Ascending aorta (tissue), 2 donors: ENCODE measurements at regions not wholly inside any gene's neighbourhood (a gene's known extent, or its start where the extent isn't known, plus 50 kb on each side); places are given as distances from the start of the nearest gene placed in this dataset.

Experiments
- DNase-seq, 2 donors: peaks; one replicate each; pipeline ENCODE4 v3.0.0-alpha.2; 2019; ENCODE audit warnings: low spot score in 2 of 2
- H3K27ac ChIP-seq, 2 donors: fragments of 200-600 bp; sonication (generic); one replicate each; pipeline ENCODE4 v1.5.1; 2016 to 2017; ENCODE audit warnings: mild to moderate bottlenecking in 1 of 2
- H3K27me3 ChIP-seq: fragments of 200-600 bp; sonication (generic); one replicate; pipeline ENCODE4 v1.5.1; 2017
- H3K36me3 ChIP-seq, 2 donors: fragments of 200-600 bp; sonication (generic); one replicate each; pipeline ENCODE4 v1.5.1; 2016
- H3K4me1 ChIP-seq, 2 donors: fragments of 200-600 bp; sonication (generic); one replicate each; pipeline ENCODE4 v1.5.1; 2016 to 2017; ENCODE audit warnings: mild to moderate bottlenecking in 1 of 2
- H3K4me3 ChIP-seq, 2 donors: fragments of 200-600 bp; sonication (generic); one replicate each; pipeline ENCODE4 v1.5.1; 2016 to 2017; ENCODE audit warnings: mild to moderate bottlenecking in 1 of 2
- H3K9me3 ChIP-seq, 2 donors: fragments of 200-600 bp; sonication (generic); one replicate each; pipeline ENCODE4 v1.5.1; 2016
- intact Hi-C: fragments of 100-400 bp; cut with DNase I; formaldehyde crosslinking; loops from one replicate; pipeline ENCODE4 v1.15.1; 2023
- TF ChIP-seq, protein P1 (sequence below), 3 experiments: fragments of 200-600 bp in 2 of 3; fragments of 450-650 bp in 1 of 3; sonication (generic) in 2 of 3; IDR thresholded peaks; one replicate each; pipeline ENCODE4 v1.5.1; 2016 to 2019; ENCODE audit warnings: antibody characterized with exemption in 3 of 3, mild to moderate bottlenecking in 1 of 3, moderate library complexity in 1 of 3

DNA sequence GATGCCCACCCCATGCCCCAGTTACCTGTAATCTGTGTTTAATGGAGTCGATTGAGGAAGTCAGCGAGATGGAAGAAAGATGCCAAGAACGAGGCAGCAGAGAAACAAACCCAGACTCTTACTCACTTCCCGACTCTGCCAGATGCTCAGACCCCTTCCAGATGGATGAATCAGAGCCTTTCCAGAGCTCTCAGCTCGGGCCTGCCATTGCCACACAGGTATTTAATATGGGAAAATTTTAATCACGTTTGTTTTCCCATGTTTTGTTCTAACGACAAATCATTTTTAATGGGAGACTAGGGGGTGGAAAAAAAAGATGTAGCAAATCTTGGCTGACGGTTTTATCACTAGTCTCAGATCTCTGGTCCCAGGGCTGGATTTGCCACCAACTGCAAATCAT, 72.5 kb upstream of the SRRM4 start:
- H3K27me3 ChIP-seq: no peaks in the 10 kb centered on the region
- intact Hi-C loops: no loop called here
- H3K4me1 ChIP-seq: no peaks in the 10 kb centered on the region
- H3K9me3 ChIP-seq: no peaks in the 10 kb centered on the region
- TF ChIP-seq, protein P1, sequence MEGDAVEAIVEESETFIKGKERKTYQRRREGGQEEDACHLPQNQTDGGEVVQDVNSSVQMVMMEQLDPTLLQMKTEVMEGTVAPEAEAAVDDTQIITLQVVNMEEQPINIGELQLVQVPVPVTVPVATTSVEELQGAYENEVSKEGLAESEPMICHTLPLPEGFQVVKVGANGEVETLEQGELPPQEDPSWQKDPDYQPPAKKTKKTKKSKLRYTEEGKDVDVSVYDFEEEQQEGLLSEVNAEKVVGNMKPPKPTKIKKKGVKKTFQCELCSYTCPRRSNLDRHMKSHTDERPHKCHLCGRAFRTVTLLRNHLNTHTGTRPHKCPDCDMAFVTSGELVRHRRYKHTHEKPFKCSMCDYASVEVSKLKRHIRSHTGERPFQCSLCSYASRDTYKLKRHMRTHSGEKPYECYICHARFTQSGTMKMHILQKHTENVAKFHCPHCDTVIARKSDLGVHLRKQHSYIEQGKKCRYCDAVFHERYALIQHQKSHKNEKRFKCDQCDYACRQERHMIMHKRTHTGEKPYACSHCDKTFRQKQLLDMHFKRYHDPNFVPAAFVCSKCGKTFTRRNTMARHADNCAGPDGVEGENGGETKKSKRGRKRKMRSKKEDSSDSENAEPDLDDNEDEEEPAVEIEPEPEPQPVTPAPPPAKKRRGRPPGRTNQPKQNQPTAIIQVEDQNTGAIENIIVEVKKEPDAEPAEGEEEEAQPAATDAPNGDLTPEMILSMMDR (IDR thresholded peaks at IDR 0.05): no peak
- no peak overlapping the region for H3K27ac ChIP-seq
- DNase-seq: no peak
- no peak overlapping the region for H3K4me3 ChIP-seq
- H3K36me3 ChIP-seq: no peaks in the 10 kb centered on the region

DNA sequence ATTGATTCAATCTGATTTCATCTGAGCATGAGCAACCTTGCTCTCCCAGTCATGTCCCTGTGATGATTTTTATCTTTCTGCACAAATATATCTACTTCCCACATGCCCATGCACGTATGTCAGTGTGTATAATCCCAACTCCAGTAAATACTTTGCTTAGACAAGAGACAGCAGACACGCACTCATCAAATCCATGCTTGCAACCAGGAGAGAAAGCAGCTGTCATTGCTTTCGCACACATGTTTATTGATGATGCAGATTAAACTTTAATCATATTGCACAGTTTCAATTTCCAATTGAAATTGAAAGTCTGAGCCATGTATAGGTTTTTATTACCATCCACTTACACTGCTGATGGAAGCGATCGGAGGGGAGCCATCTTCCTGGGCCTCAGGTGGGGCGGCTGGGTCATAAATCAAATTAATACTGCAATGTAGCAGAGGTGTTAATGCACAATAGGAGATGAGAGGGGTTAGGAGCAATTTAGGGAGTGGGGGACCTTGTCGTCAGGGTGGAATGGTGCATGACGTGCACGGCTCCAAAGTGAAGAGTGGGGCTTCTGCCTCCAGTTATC, 68.6 kb upstream of the SRRM4 start:
- no peaks in the 10 kb centered on the region for H3K9me3 ChIP-seq
- H3K4me3 ChIP-seq: no peak overlapping the region
- TF ChIP-seq, protein P1 (IDR thresholded peaks at IDR 0.05): no peak
- intact Hi-C loops: no loop called here
- DNase-seq: no peak
- H3K27me3 ChIP-seq: no peaks in the 10 kb centered on the region
- H3K27ac ChIP-seq: no peak overlapping the region
- H3K36me3 ChIP-seq: no peaks in the 10 kb centered on the region
- no peaks in the 10 kb centered on the region for H3K4me1 ChIP-seq

DNA sequence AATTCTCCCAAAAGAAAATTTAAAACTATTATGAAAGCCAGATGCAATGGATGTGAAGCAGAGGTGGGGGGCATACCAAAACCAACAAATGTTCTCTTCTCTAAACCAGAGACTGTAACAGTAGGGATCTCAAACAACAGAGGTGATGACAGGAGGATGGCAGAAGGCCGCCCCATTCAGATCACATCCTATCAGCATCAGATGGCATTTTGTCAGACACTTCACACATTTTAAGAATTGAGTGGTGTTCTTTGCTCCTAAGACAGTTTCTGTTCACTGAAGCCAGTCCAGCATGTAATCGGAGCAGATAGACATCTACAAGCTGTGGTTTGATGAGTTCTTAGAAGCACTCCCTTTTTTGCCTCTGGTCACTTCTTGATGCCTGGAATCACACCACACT, 59.6 kb upstream of the SRRM4 start:
- intact Hi-C loops: no loop called here
- H3K4me3 ChIP-seq: no peak overlapping the region
- no peak for DNase-seq
- no peaks in the 10 kb centered on the region for H3K4me1 ChIP-seq
- H3K27me3 ChIP-seq: no peaks in the 10 kb centered on the region
- H3K27ac ChIP-seq: no peak overlapping the region
- no peaks in the 10 kb centered on the region for H3K9me3 ChIP-seq
- H3K36me3 ChIP-seq: no peaks in the 10 kb centered on the region
- TF ChIP-seq, protein P1 (IDR thresholded peaks at IDR 0.05): no peak

DNA sequence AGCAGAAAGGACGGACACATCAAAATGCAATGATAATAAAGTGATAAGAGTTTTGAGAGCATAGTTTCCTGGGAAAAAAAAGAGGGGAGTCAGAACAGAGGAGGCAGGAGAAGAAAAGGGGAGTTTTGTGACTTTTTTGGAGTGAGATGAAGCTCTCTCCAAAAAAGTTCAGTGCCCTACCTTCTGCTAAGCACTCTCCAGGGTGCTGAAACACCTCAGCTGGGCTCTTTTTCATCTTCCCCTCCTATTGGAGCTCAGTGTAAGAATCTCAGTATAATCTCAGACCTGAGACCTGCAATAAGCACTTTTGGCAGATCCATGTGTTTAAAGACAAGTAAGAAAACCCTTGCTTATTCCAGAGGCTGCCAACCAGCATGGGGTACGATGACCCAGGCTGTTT, 58.9 kb upstream of the SRRM4 start:
- intact Hi-C loops: no loop called here
- no peaks in the 10 kb centered on the region for H3K9me3 ChIP-seq
- H3K27me3 ChIP-seq: no peaks in the 10 kb centered on the region
- H3K4me1 ChIP-seq: no peaks in the 10 kb centered on the region
- no peaks in the 10 kb centered on the region for H3K36me3 ChIP-seq
- H3K27ac ChIP-seq: no peak overlapping the region
- no peak for DNase-seq
- TF ChIP-seq, protein P1 (IDR thresholded peaks at IDR 0.05): no peak
- no peak overlapping the region for H3K4me3 ChIP-seq

DNA sequence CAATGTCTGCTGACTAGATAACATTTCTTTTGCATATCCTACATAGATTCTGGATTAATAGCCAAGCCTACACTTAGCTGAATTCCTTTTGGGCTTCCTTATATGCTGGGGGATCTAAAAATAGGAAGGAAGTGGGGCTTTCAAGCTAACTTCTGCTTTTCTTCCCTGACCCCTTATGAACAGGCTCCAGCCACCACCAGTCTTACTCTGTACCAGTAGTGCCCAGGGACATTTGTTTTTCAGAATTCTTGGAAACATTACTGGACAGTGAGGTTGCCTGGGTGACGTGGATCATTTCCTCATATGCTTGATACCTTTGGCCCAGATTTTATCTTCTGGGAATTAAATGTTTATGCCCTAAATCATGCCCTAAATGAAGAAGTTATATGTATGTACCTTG, 55.9 kb upstream of the SRRM4 start:
- no peaks in the 10 kb centered on the region for H3K4me1 ChIP-seq
- DNase-seq: no peak
- intact Hi-C loops: no loop called here
- H3K36me3 ChIP-seq: no peaks in the 10 kb centered on the region
- H3K27me3 ChIP-seq: no peaks in the 10 kb centered on the region
- TF ChIP-seq, protein P1 (IDR thresholded peaks at IDR 0.05): no peak
- no peak overlapping the region for H3K4me3 ChIP-seq
- H3K9me3 ChIP-seq: no peaks in the 10 kb centered on the region
- H3K27ac ChIP-seq: no peak overlapping the region

DNA sequence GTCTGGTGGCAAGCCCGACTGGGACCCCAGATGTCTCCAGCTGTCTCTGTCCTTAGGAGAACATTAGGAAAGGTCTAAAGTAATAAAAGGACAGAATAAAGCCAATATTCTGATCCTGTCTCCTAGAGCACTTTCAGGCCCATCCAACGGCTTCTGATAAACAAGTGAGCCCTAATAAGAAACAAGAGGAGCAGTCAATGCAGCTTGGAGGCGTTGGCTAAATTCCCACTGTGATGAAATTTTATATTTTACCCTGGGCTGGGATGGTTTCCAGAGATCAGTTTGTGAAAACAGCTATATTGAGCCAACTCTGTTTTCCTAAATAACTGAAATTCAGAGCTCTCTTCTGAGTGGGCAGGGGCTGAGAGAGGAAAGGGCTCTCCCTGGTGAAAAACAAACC, 55.5 kb upstream of the SRRM4 start:
- no peak overlapping the region for H3K4me3 ChIP-seq
- intact Hi-C loops: no loop called here
- no peaks in the 10 kb centered on the region for H3K36me3 ChIP-seq
- no peaks in the 10 kb centered on the region for H3K9me3 ChIP-seq
- H3K27me3 ChIP-seq: no peaks in the 10 kb centered on the region
- no peaks in the 10 kb centered on the region for H3K4me1 ChIP-seq
- no peak overlapping the region for H3K27ac ChIP-seq
- TF ChIP-seq, protein P1 (IDR thresholded peaks at IDR 0.05): no peak
- no peak for DNase-seq
